Neural cell (in vitro differentiated cells): ENCODE measurements at regions not wholly inside any gene's neighbourhood (a gene's known extent, or its start where the extent isn't known, plus 50 kb on each side); places are given as distances from the start of the nearest gene placed in this dataset.

Experiments
- CTCF ChIP-seq: fragments of 450-650 bp; IDR thresholded peaks from 2 replicates; pipeline ENCODE4 v1.5.1; 2014; ENCODE audit warnings: antibody characterized with exemption, mild to moderate bottlenecking, moderate library complexity; ENCODE audit not compliant: poor library complexity, severe bottlenecking
- EZH2 ChIP-seq: fragments of 200-600, 300-800 bp; shearing (Covaris generic), sonication (generic); IDR thresholded peaks from 2 replicates; pipeline ENCODE4 v1.6.1; 2014; ENCODE audit warnings: antibody characterized with exemption, low read length, borderline replicate concordance, mild to moderate bottlenecking; ENCODE audit not compliant: insufficient read depth, poor library complexity, severe bottlenecking
- MXI1 ChIP-seq: fragments of 450-650 bp; conservative IDR thresholded peaks from 2 replicates; pipeline ENCODE4 v1.6.1; 2014; ENCODE audit warnings: antibody characterized with exemption, mild to moderate bottlenecking; ENCODE audit not compliant: poor library complexity, severe bottlenecking
- POLR2AphosphoS5 ChIP-seq: IDR thresholded peaks from 2 replicates; pipeline ENCODE4 v1.6.1; 2012
- RAD21 ChIP-seq: fragments of 450-650 bp; conservative IDR thresholded peaks from 2 replicates; pipeline ENCODE4 v1.6.1; 2014; ENCODE audit warnings: antibody characterized with exemption, mild to moderate bottlenecking, moderate library complexity
- SMC3 ChIP-seq: fragments of 450-650 bp; conservative IDR thresholded peaks from 2 replicates; pipeline ENCODE4 v1.6.1; 2014; ENCODE audit warnings: antibody characterized with exemption, mild to moderate bottlenecking, moderate library complexity; ENCODE audit not compliant: poor library complexity
- TAF1 ChIP-seq: IDR thresholded peaks from 2 replicates; pipeline ENCODE4 v1.6.1; 2012; ENCODE audit warnings: low read depth

GRCh38 chr2:48209214-48209885 is 105.1 kb upstream of the FOXN2 start:
- TF ChIP-seq MXI1 (no peak), EZH2 (no peak), CTCF (no peak), RAD21 (no peak), POLR2AphosphoS5 (no peak), SMC3 (no peak), TAF1 (no peak)
